ENCODE measurements at regions not wholly inside any gene's neighbourhood (a gene's known extent, or its start where the extent isn't known, plus 50 kb on each side); places are given as distances from the start of the nearest gene placed in this dataset.
A peak's percentile ranks its signal among the peaks of the same experiment; 100 is the strongest.

- TF ChIP-seq SIRT6 (IDR thresholded peaks at IDR 0.05; ENCODE audit: low read length) (no peak), KDM1A (IDR thresholded peaks at IDR 0.05; ENCODE audit: borderline replicate concordance, low read length) (no peak), FOSL1 (IDR thresholded peaks at IDR 0.05; ENCODE audit: insufficient read depth, low read depth, low read length) (no peak)
- Histone ChIP-seq H2BK20ac (ENCODE audit: low read length) (no peak overlapping the region), H4K8ac (ENCODE audit: extremely low read depth, insufficient read depth, low read length) (no peak overlapping the region), H3K4me3 (ENCODE audit: extremely low read depth in 1 of 4, insufficient read depth in 2 of 4, low read depth in 3 of 4, low read length in 4 of 4) (no peak overlapping the region), H3K9ac (replicated peaks in 1 of 4; ENCODE audit: extremely low read depth in 1 of 4, low read depth in 3 of 4, low read length in 3 of 4) (no peak overlapping the region), H3K36me3 (ENCODE audit: control insufficient read depth in 2 of 4, insufficient read depth in 4 of 4, low read length in 3 of 4) (no peaks in the 10 kb centered on the region), H2BK15ac (ENCODE audit: low read length) (no peak overlapping the region), H2BK12ac (ENCODE audit: low read depth, low read length) (no peak overlapping the region), H3K9me3 (ENCODE audit: insufficient read depth in 2 of 2, low read depth in 1 of 2, low read length in 1 of 2) (peaks cover 13 to 16% of the 10 kb centered on the region in 2 experiments), H3K23ac (ENCODE audit: insufficient read length) (no peak overlapping the region), H3K4me2 (ENCODE audit: insufficient read depth in 1 of 2, low read depth in 2 of 2, low read length in 2 of 2) (no peak overlapping the region), H3K4ac (replicated peaks; ENCODE audit: insufficient read length, low read depth, low read length) (no peak overlapping the region), H3K18ac (ENCODE audit: extremely low read depth, low read length) (no peak overlapping the region), H3K4me1 (replicated peaks in 1 of 4; ENCODE audit: control insufficient read depth in 3 of 4, insufficient read depth in 4 of 4, low read length in 3 of 4) (peaks cover 0 to 3% (median 0%) of the 10 kb centered on the region in 4 experiments; a peak in 2 of 7 replicates), H2AK5ac (ENCODE audit: low read depth, low read length) (peak overlapping the region; percentile 34; the same call in 1 of the 2 replicates), H2BK5ac (ENCODE audit: low read depth, low read length) (no peak overlapping the region), H4K20me1 (replicated peaks in 1 of 2; ENCODE audit: control insufficient read depth in 1 of 2, insufficient read depth in 2 of 2, low read length in 2 of 2) (no peaks in the 10 kb centered on the region), H2AFZ (ENCODE audit: low read length) (no peak overlapping the region), H3K27me3 (replicated peaks in 1 of 4; ENCODE audit: control insufficient read depth in 3 of 4, extremely low read depth in 1 of 4, insufficient read depth in 3 of 4, low read length in 3 of 4) (no peaks in the 10 kb centered on the region), H3K14ac (ENCODE audit: insufficient read length) (no peak overlapping the region), H4K91ac (replicated peaks; ENCODE audit: insufficient read length, low read length) (no peak overlapping the region), H3K79me2 (ENCODE audit: control insufficient read depth in 1 of 2, insufficient read depth in 2 of 2, low read length in 2 of 2) (no peaks in the 10 kb centered on the region), H4K5ac (ENCODE audit: insufficient read length, low read depth, low read length) (no peak overlapping the region), H2BK120ac (replicated peaks; ENCODE audit: low read depth, low read length) (no peak overlapping the region), H3K56ac (replicated peaks; ENCODE audit: insufficient read length, low read depth, low read length) (no peak overlapping the region), H3K79me1 (ENCODE audit: low read depth, low read length) (no peaks in the 10 kb centered on the region), H3K27ac (ENCODE audit: low read depth, low read length) (no peak overlapping the region), H3K23me2 (ENCODE audit: low read depth, low read length) (no peaks in the 10 kb centered on the region)
- no peak for DNase-seq (ENCODE audit: low read depth in 1 of 2, low spot score in 2 of 2)
- ChIA-PET POLR2A (ENCODE audit: partially characterized antibody) (no interaction called here), CTCF (ENCODE audit: partially characterized antibody) (interaction anchor here (0.7 kb wide), 1 partner anchor 498 kb away, joined by 3 read pairs; no protein-coding TSS in a partner anchor)
- WGBS, 2 experiments (ENCODE audit: extremely low coverage in 1 of 2, insufficient coverage in 1 of 2, insufficient read length in 1 of 2, insufficient replicate concordance in 2 of 2, low coverage in 1 of 2, low lambda C conversion rate in 2 of 2, missing lambda C conversion rate in 1 of 2): 89% methylated on average over 3 of the region's 3 CpGs; no CpG with 5 or more reads in 1 of the 2 experiments
- FAIRE-seq: no peak
These were observed 235.1 kb downstream of the CDCA7 start for GRCh38 chr2:173589604-173590275.
